GM21529 (cell line): ENCODE measurements at regions not wholly inside any gene's neighbourhood (a gene's known extent, or its start where the extent isn't known, plus 50 kb on each side); places are given as distances from the start of the nearest gene placed in this dataset.
"Not testable (repeated sequence)": the region's sequence is repeated elsewhere in the genome, so short reads cannot be mapped to it uniquely, and the experiment has no call there.

Experiments
- ATAC-seq: cut with Tn5 transposase; IDR thresholded peaks from one replicate; pipeline ENCODE4 v1.9.1; 2021; ENCODE audit not compliant: unreplicated experiment

- ATAC-seq = no peak
Observed at GRCh38 chr3:8112587-8112986, 389.0 kb upstream of the LMCD1 start.

GRCh38 chr3:8113626-8114025 lies 388.0 kb upstream of the LMCD1 start:
- no peak for ATAC-seq

GRCh38 chr3:8128686-8129085 lies 372.9 kb upstream of the LMCD1 start:
- no peak for ATAC-seq

- ATAC-seq = no peak
Observed at GRCh38 chr3:8136553-8136952, 365.1 kb upstream of the LMCD1 start.

DNA sequence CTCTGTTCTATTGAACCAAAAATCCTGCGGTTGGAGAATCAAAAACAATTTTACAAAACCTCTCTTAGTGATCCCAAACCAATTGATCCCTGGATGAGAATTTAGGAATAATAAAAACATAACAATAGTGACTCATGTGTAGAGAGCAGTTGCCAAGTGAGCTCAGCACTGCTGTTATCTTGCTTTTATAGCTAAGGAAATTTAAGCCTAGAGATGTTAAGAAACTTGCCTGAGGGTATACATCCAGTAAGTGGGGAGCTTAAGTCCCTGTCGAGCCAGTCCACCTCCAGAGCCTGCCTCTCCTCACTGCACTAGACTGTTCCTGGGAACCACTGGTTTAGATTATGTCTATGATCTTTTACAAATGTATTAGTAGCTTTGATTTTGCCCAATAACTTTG lies 358.4 kb upstream of the LMCD1 start:
- ATAC-seq = no peak

GRCh38 chr3:8145661-8146060 lies 356.0 kb upstream of the LMCD1 start:
- ATAC-seq = no peak

DNA sequence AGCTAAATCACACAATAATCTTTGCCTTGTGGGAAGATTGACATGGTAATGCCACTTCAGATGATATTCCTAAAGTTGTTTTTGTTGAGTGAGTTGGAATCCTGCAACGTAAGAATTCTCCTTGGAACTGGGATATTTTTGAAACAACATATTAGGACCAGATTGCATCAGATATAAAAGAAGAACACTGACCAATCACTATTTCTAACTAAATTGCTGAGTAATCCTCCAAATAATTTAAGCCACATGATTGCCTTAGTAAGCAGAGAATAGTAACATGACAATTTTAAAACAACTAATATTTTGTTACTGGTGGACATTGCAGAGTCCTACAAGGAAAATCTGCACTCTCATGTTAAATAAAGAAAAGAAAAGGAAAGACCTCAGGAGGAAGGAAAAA lies 353.9 kb upstream of the LMCD1 start:
- ATAC-seq = no peak

DNA sequence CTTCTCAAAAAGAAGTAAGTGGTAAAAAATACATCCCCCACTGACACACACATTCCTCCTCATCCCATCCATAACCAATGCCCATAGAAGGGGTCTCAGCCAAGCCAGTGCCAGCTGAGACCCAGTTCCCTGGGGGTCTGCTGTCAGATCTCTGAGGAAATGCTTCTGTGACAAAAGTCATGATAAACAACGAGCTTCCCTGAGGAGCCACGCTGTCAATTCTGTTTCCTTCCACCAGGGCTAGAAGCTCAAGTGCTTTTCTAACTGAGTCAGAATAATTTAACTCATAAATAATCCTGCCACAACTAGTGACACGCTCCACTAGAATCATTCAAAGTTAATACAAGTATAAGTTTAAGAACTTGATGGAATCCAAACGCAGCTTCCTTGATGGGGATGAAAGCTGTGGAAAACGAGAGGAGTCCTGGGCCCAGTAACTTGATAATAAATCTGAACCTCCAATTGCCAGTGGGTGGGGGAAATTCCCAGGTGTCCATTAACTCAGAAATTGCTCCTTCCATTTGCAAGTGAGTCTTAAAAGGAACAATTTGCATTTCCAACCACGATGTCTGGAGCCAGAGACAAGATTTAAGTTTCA lies 348.7 kb upstream of the LMCD1 start:
- no peak for ATAC-seq

- no peak for ATAC-seq
Observed at GRCh38 chr3:8153800-8154199, 347.8 kb upstream of the LMCD1 start.

- no peak for ATAC-seq
Observed at GRCh38 chr3:8154617-8155016, 347.0 kb upstream of the LMCD1 start.

DNA sequence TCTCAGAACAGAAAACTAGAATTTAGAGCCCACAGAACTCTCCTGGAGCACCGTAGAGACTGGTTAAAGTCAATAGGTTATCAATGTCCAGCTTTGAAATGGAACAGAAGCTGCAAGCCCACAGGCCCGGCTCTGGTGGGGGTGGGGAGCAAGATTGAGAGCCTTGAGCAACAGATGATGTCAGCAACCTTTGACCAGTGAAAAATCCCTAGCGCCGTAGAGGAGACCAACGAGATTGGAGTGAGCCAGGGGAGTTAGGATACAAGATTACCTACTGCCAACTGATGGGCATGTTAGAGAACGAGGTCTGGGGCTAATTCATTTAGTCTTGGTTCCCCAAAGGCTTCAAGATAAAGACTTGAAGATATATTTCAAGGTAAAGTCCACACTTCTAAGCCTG lies 345.5 kb upstream of the LMCD1 start:
- no peak for ATAC-seq

DNA sequence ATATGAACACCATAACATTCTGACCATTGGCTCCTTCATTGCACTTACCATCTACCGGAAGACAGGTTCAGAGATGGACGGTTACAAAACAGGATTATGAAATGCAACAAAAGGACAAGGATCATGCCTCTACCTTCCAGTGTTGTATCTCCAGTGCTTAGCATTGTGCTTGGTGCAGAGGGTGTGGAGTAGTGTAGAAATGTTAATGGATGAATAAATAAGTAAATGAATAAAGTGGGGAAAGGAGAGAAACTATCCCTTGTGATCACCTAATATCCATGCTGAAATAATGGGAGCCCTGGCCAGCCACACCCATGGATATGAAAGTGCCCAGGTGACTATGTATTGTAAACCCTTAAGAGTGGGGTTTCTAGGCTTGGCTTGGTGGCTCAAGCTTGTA lies 344.8 kb upstream of the LMCD1 start:
- ATAC-seq = no peak

- no peak for ATAC-seq
Observed at GRCh38 chr3:8157640-8158039, 344.0 kb upstream of the LMCD1 start.

DNA sequence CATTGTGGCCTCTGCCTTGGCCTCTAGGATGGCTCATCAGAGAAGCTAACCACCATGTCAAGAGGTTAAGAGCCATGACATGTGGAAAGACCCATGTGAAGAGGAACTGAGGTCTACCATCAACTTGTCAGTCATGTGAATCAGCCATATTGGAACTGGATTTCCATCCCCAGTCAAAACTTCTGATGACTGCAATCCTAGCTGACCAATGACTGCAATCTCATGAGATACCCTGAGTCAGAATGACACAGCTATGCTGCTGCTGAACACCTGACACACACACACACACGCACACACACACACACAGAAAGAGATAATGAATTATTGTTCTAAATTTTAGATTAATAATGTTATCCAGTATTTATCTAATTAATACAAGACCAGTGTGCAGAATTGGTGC lies 337.5 kb upstream of the LMCD1 start:
- no peak for ATAC-seq

DNA sequence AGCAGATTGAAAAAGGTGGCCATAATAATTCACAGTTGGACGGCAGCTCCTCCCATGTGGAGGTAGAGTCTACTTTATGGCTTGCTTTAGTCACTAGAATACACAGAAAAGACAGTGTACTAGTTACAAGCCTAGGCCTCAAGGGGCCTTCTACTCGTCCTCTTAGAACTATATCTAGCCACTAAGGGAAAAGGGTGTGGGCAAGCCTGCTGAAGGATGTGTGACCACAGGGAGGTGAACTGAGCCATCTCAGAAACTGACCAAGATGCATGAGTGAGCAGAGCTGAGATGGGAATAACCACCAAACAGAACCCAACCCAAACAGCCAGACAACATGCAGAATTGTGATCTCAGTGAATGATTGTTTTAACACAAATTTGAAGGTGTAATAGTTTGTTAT lies 335.6 kb upstream of the LMCD1 start:
- ATAC-seq = no peak

GRCh38 chr3:8170971-8171508 lies 330.6 kb upstream of the LMCD1 start:
- ATAC-seq = no peak

GRCh38 chr3:8173892-8174291 lies 327.7 kb upstream of the LMCD1 start:
- no peak for ATAC-seq

GRCh38 chr3:8176759-8177483 lies 324.7 kb upstream of the LMCD1 start:
- ATAC-seq = not testable (repeated sequence)

GRCh38 chr3:8178516-8178915 lies 323.1 kb upstream of the LMCD1 start:
- not testable (repeated sequence) for ATAC-seq

- no peak for ATAC-seq
Observed at GRCh38 chr3:8182904-8183303, 318.7 kb upstream of the LMCD1 start.

DNA sequence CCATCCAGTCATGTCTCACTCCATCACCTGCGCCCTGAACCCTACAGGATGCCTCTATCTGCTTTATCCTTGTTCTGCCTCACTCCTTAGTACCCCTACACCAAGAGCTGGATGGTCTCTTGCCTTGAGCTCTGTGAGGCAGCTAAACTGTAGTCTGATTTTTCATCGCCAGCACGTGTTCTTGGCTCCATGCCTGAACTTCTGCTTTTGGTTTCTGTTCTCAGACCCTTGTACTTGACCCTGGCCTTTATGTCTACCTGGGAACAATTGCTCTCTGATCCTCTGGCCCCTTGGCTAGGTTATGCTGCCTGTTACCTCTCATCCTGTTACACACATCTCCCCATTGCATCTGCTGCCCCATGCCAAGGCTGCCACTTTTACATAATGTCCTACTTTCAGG lies 318.0 kb upstream of the LMCD1 start:
- ATAC-seq = peak; percentile 93

- no peak for ATAC-seq
Observed at GRCh38 chr3:8186213-8186612, 315.4 kb upstream of the LMCD1 start.

DNA sequence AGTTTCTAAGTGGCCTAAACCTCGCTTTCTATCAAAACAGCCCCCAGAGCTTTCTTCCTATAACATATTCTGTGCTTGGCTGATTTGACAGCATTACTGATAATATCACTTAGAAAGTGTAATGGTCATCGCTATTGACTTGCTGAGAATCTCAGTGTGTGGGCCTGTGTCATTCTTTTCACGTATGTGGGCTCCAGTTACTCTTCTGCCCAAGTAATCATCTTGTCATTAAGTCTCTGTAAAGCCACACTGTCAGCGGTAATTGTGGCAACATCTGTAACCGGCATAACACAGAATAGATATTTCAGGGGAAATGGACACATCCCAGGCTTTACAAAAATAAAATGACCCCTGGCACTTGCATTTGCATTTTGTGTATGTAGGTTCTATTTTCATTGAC lies 313.6 kb upstream of the LMCD1 start:
- ATAC-seq = no peak
